HL-60 (cell line): ENCODE measurements at regions not wholly inside any gene's neighbourhood (a gene's known extent, or its start where the extent isn't known, plus 50 kb on each side); places are given as distances from the start of the nearest gene placed in this dataset.

Experiments used
- DNase-seq, 2 experiments: peaks; one replicate each; pipeline ENCODE4 v3.0.0-alpha.2; 2010 to 2020; ENCODE audit warnings: low read depth in 1 of 2, low spot score in 1 of 2
- H3K27ac ChIP-seq: fragments of 250-450 bp; sonication (Bioruptor Pico); replicated peaks from 2 replicates; pipeline ENCODE4 v1.5.1; 2020; ENCODE audit warnings: mild to moderate bottlenecking, moderate library complexity
- H3K27me3 ChIP-seq: fragments of 250-450 bp; sonication (Bioruptor Pico); 2 replicates; pipeline ENCODE4 v1.5.1; 2021; ENCODE audit warnings: mild to moderate bottlenecking, moderate library complexity; ENCODE audit not compliant: insufficient read depth, poor library complexity, severe bottlenecking
- H3K4me3 ChIP-seq: replicated peaks from 2 replicates; pipeline ENCODE4 v1.5.1; 2011; ENCODE audit warnings: mild to moderate bottlenecking, control low read depth, low read length; ENCODE audit not compliant: insufficient read depth
- CTCF ChIP-seq: IDR thresholded peaks from one replicate; pipeline ENCODE4 v1.5.1; 2011; ENCODE audit warnings: low read length, control low read depth, inconsistent platforms; ENCODE audit not compliant: insufficient read depth
- GABPA ChIP-seq: IDR thresholded peaks from 2 replicates; pipeline ENCODE4 v1.6.1; 2012; ENCODE audit warnings: low read depth
- POLR2AphosphoS5 ChIP-seq: IDR thresholded peaks from 2 replicates; pipeline ENCODE4 v1.6.1; 2012; ENCODE audit warnings: low read depth
- REST ChIP-seq: IDR thresholded peaks from 2 replicates; pipeline ENCODE4 v1.6.1; 2012; ENCODE audit warnings: low read depth; ENCODE audit not compliant: insufficient replicate concordance
- SPI1 ChIP-seq: IDR thresholded peaks from 2 replicates; pipeline ENCODE4 v1.6.1; 2012; ENCODE audit warnings: low read depth, mild to moderate bottlenecking, borderline replicate concordance

GRCh38 chr1:5493275-5493674, 498.9 kb downstream of the NPHP4 start:
- Histone ChIP-seq H3K27me3 (peaks cover 3% of the 10 kb centered on the region), H3K4me3 (no peak overlapping the region), H3K27ac (no peak overlapping the region)
- TF ChIP-seq REST: no peak
- no peak for DNase-seq

GRCh38 chr1:5492846-5493245, 499.4 kb downstream of the NPHP4 start:
- Histone ChIP-seq H3K27ac (no peak overlapping the region), H3K4me3 (no peak overlapping the region), H3K27me3 (peaks cover 3% of the 10 kb centered on the region)
- no peak for DNase-seq
- TF ChIP-seq CTCF: no peak
- TF ChIP-seq SPI1: no peak
- TF ChIP-seq POLR2AphosphoS5: no peak
- TF ChIP-seq GABPA: no peak
- no peak for TF ChIP-seq REST

- no peak for DNase-seq
- H3K27ac ChIP-seq: no peak overlapping the region
- no peak for TF ChIP-seq REST
- no peak for TF ChIP-seq GABPA
- TF ChIP-seq CTCF: no peak
- TF ChIP-seq POLR2AphosphoS5: no peak
- no peak for TF ChIP-seq SPI1
- no peak overlapping the region for H3K4me3 ChIP-seq
- peaks cover 3% of the 10 kb centered on the region for H3K27me3 ChIP-seq
These were observed 500.9 kb downstream of the NPHP4 start for GRCh38 chr1:5491207-5491904.
